ENCODE measurements at regions not wholly inside any gene's neighbourhood (a gene's known extent, or its start where the extent isn't known, plus 50 kb on each side); places are given as distances from the start of the nearest gene placed in this dataset.

GRCh38 chr14:37791384-37792036, 196.1 kb downstream of the TTC6 start:
- H3K4me3 ChIP-seq (replicated peaks in 1 of 2; ENCODE audit: low read depth in 2 of 2, low read length in 2 of 2) = no peak overlapping the region
- DNase-seq (ENCODE audit: low read depth in 2 of 2) = no peak
- TF ChIP-seq CTCF (IDR thresholded peaks at IDR 0.05; ENCODE audit: low read depth, low read length) = no peak

GRCh38 chr14:37792124-37792523, 196.7 kb downstream of the TTC6 start:
- no peak for TF ChIP-seq CTCF (IDR thresholded peaks at IDR 0.05; ENCODE audit: low read depth, low read length)
- no peak overlapping the region for H3K4me3 ChIP-seq (replicated peaks in 1 of 2; ENCODE audit: low read depth in 2 of 2, low read length in 2 of 2)
- DNase-seq (ENCODE audit: low read depth in 2 of 2) = no peak

- DNase-seq (ENCODE audit: low read depth in 2 of 2) = no peak
- H3K4me3 ChIP-seq (replicated peaks in 1 of 2; ENCODE audit: low read depth in 2 of 2, low read length in 2 of 2) = no peak overlapping the region
- no peak for TF ChIP-seq CTCF (IDR thresholded peaks at IDR 0.05; ENCODE audit: low read depth, low read length)
Observed at GRCh38 chr14:37796703-37797416, 201.4 kb downstream of the TTC6 start.

GRCh38 chr14:37797675-37798074, 202.2 kb downstream of the TTC6 start:
- TF ChIP-seq CTCF (IDR thresholded peaks at IDR 0.05; ENCODE audit: low read depth, low read length) = no peak
- DNase-seq (ENCODE audit: low read depth in 2 of 2) = no peak
- H3K4me3 ChIP-seq (replicated peaks in 1 of 2; ENCODE audit: low read depth in 2 of 2, low read length in 2 of 2) = no peak overlapping the region

- no peak for DNase-seq (ENCODE audit: low read depth in 2 of 2)
- TF ChIP-seq CTCF (IDR thresholded peaks at IDR 0.05; ENCODE audit: low read depth, low read length) = no peak
Observed at GRCh38 chr14:37807722-37808121, 212.3 kb downstream of the TTC6 start.

GRCh38 chr14:37810094-37810801, 214.8 kb downstream of the TTC6 start:
- DNase-seq (ENCODE audit: low read depth in 2 of 2) = no peak
- TF ChIP-seq CTCF (IDR thresholded peaks at IDR 0.05; ENCODE audit: low read depth, low read length) = no peak
- H3K4me3 ChIP-seq (replicated peaks in 1 of 2; ENCODE audit: low read depth in 2 of 2, low read length in 2 of 2) = no peak overlapping the region

More at GRCh38 chr14:37807722-37808121, 212.3 kb downstream of the TTC6 start:
- H3K4me3 ChIP-seq (replicated peaks in 1 of 2; ENCODE audit: low read depth in 2 of 2, low read length in 2 of 2) = no peak overlapping the region
